ENCODE measurements at regions not wholly inside any gene's neighbourhood (a gene's known extent, or its start where the extent isn't known, plus 50 kb on each side); places are given as distances from the start of the nearest gene placed in this dataset.
"Not testable (repeated sequence)": the region's sequence is repeated elsewhere in the genome, so short reads cannot be mapped to it uniquely, and the experiment has no call there.

DNA sequence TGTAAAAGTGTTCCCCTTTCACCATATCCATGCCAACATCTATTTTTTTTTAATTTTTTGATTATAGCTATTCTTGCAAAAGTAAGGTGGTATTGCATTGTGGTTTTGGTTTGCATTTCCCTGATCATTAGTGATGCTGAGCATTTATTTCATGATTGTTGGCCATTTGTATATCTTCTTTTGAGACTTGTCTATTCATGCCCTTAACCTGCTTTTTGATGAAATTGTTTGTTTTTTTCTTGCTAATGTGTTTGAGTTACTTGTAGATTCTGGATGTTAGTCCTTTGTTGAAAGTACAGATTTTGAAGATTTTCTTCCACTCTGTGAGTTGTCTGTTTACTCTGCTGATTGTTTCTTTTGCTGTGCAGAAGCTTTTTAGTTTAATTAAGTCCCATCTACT, 233.1 kb downstream of the RBM26 start:
- H3K9me3 ChIP-seq (ENCODE audit: low read length); H3K9ac ChIP-seq (ENCODE audit: insufficient read depth, low read depth, low read length); CTCF ChIA-PET (ENCODE audit: low intra/inter-chr PET ratio, low total read pairs); H3K36me3 ChIP-seq (replicated peaks in 1 of 2; ENCODE audit: control insufficient read depth in 1 of 2, insufficient read depth in 2 of 2, low read length in 2 of 2); intact Hi-C loops (cut with micrococcal nuclease; ENCODE audit: unreplicated experiment); H3K4me3 ChIP-seq (replicated peaks in 1 of 3; ENCODE audit: insufficient read depth in 1 of 3, low read depth in 2 of 3, low read length in 3 of 3); FAIRE-seq; H2AFZ ChIP-seq (ENCODE audit: low read length); DNase-seq (ENCODE audit: low spot score); POLR2A ChIA-PET; BruUV-seq (replicated peaks); H3K4me2 ChIP-seq (ENCODE audit: low read depth, low read length); in situ Hi-C loops (cut with HindIII; ENCODE audit: extremely low pct_ligation_motif_present, low pct_unique_long_range_greater_than_20kb); ATAC-seq; H3K27me3 ChIP-seq (ENCODE audit: control insufficient read depth in 1 of 2, insufficient read depth in 2 of 2, low read length in 2 of 2); H3K4me1 ChIP-seq (ENCODE audit: insufficient read depth, low read length); H4K20me1 ChIP-seq (ENCODE audit: insufficient read depth, low read length); H3K27ac ChIP-seq (ENCODE audit: extremely low read length, insufficient read depth, low read length); H3K79me2 ChIP-seq (ENCODE audit: insufficient read depth, low read length): not testable (repeated sequence)

DNA sequence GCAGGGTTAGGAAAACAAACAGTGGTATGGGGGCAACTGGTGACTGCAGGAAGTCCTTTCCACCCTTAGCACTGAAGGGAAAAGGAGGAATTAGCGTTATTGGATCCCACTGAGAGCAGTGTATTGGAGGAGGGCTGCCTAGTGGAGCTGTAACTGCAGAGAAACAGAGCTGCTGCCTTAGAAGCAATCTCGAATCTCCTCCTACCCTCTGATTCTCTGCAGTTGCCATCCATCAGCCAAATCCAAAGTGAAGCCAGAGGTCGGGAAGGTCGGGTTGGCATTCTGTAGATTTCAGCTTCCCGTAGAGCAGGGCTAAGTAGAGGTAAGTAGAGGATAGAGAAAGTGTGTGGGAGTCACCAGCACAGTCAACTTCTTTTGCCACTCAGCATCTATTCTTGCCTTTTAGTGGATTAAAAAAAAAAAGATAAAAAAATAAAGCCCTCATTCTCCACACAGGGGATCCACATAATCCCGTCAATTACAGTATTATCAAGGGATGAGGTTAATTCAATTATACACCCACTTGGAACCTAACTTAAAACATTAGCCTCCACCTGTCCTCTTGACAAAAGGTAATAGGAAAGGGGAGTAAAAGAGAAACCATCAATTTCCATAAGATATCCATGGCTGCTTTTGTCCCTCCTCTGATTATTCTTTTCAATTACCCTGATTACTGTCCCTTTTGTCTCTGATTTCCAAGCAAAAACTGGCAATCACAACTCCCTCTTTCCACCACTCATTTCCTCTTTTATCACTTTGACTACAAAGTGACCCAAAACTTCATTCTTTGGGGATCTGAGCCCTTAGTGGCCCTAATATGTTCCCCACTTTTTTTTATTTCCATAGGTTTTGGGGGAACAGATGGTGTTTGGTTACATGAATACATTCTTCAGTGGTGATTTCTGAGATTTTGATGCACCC, 234.7 kb downstream of the RBM26 start:
- BruUV-seq (replicated peaks), result no TSS peak
- Histone ChIP-seq H3K36me3 (replicated peaks in 1 of 2; ENCODE audit: control insufficient read depth in 1 of 2, insufficient read depth in 2 of 2, low read length in 2 of 2) (no peaks in the 10 kb centered on the region), H2AFZ (ENCODE audit: low read length) (no peak overlapping the region), H3K9me3 (ENCODE audit: low read length) (no peaks in the 10 kb centered on the region; the same call in 1 of the 2 replicates), H3K9ac (ENCODE audit: insufficient read depth, low read depth, low read length) (no peak overlapping the region), H3K27me3 (ENCODE audit: control insufficient read depth in 1 of 2, insufficient read depth in 2 of 2, low read length in 2 of 2) (peaks cover 0 to 5% of the 10 kb centered on the region in 2 experiments; a peak in 2 of 5 replicates), H3K4me3 (replicated peaks in 1 of 3; ENCODE audit: insufficient read depth in 1 of 3, low read depth in 2 of 3, low read length in 3 of 3) (no peak overlapping the region), H3K4me2 (ENCODE audit: low read depth, low read length) (no peak overlapping the region), H3K4me1 (ENCODE audit: insufficient read depth, low read length) (no peaks in the 10 kb centered on the region), H4K20me1 (ENCODE audit: insufficient read depth, low read length) (no peaks in the 10 kb centered on the region), H3K27ac (ENCODE audit: extremely low read length, insufficient read depth, low read length) (no peak overlapping the region), H3K79me2 (ENCODE audit: insufficient read depth, low read length) (no peaks in the 10 kb centered on the region)
- WGBS (ENCODE audit: low lambda C conversion rate), result 3% methylated on average over 6 of the region's 6 CpGs
- CTCF ChIA-PET (ENCODE audit: low intra/inter-chr PET ratio, low total read pairs), result no interaction called here
- intact Hi-C loops (cut with micrococcal nuclease; ENCODE audit: unreplicated experiment), result no loop called here
- no peak for DNase-seq (ENCODE audit: low spot score)
- in situ Hi-C loops (cut with HindIII; ENCODE audit: extremely low pct_ligation_motif_present, low pct_unique_long_range_greater_than_20kb), result no loop called here
- FAIRE-seq, result no peak
- no peak for TF ChIP-seq SRF (IDR thresholded peaks at IDR 0.05; ENCODE audit: low read depth, low read length)
- TF ChIP-seq ZNF333 (CRISPR knock-in tag; IDR thresholded peaks at IDR 0.05; ENCODE audit: borderline replicate concordance), result no peak
- no peak for TF ChIP-seq ZNF766 (CRISPR knock-in tag; IDR thresholded peaks at IDR 0.05; ENCODE audit: borderline replicate concordance)
- TF ChIP-seq ZFP36 (IDR thresholded peaks at IDR 0.05; ENCODE audit: borderline replicate concordance, low read depth, low read length, partially characterized antibody), result no peak
- no peak for TF ChIP-seq NR2C2 (CRISPR knock-in tag; IDR thresholded peaks at IDR 0.05; ENCODE audit: borderline replicate concordance)
- TF ChIP-seq TMF1 (CRISPR knock-in tag; IDR thresholded peaks at IDR 0.05; ENCODE audit: low read depth), result no peak
- TF ChIP-seq, protein P1, sequence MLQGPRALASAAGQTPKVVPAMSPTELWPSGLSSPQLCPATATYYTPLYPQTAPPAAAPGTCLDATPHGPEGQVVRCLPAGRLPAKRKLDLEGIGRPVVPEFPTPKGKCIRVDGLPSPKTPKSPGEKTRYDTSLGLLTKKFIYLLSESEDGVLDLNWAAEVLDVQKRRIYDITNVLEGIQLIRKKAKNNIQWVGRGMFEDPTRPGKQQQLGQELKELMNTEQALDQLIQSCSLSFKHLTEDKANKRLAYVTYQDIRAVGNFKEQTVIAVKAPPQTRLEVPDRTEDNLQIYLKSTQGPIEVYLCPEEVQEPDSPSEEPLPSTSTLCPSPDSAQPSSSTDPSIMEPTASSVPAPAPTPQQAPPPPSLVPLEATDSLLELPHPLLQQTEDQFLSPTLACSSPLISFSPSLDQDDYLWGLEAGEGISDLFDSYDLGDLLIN (CRISPR knock-in tag; IDR thresholded peaks at IDR 0.05; ENCODE audit: borderline replicate concordance), result no peak
- no peak for TF ChIP-seq ZNF335 (CRISPR knock-in tag; IDR thresholded peaks at IDR 0.05)
- TF ChIP-seq, protein P2, sequence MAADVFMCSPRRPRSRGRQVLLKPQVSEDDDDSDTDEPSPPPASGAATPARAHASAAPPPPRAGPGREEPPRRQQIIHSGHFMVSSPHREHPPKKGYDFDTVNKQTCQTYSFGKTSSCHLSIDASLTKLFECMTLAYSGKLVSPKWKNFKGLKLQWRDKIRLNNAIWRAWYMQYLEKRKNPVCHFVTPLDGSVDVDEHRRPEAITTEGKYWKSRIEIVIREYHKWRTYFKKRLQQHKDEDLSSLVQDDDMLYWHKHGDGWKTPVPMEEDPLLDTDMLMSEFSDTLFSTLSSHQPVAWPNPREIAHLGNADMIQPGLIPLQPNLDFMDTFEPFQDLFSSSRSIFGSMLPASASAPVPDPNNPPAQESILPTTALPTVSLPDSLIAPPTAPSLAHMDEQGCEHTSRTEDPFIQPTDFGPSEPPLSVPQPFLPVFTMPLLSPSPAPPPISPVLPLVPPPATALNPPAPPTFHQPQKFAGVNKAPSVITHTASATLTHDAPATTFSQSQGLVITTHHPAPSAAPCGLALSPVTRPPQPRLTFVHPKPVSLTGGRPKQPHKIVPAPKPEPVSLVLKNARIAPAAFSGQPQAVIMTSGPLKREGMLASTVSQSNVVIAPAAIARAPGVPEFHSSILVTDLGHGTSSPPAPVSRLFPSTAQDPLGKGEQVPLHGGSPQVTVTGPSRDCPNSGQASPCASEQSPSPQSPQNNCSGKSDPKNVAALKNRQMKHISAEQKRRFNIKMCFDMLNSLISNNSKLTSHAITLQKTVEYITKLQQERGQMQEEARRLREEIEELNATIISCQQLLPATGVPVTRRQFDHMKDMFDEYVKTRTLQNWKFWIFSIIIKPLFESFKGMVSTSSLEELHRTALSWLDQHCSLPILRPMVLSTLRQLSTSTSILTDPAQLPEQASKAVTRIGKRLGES (CRISPR knock-in tag; IDR thresholded peaks at IDR 0.05; ENCODE audit: borderline replicate concordance), result no peak
- no peak for TF ChIP-seq ZNF878 (CRISPR knock-in tag; IDR thresholded peaks at IDR 0.05)
- no peak for ATAC-seq
- POLR2A ChIA-PET, result no interaction called here
